ENCODE measurements at regions not wholly inside any gene's neighbourhood (a gene's known extent, or its start where the extent isn't known, plus 50 kb on each side); places are given as distances from the start of the nearest gene placed in this dataset.

DNA sequence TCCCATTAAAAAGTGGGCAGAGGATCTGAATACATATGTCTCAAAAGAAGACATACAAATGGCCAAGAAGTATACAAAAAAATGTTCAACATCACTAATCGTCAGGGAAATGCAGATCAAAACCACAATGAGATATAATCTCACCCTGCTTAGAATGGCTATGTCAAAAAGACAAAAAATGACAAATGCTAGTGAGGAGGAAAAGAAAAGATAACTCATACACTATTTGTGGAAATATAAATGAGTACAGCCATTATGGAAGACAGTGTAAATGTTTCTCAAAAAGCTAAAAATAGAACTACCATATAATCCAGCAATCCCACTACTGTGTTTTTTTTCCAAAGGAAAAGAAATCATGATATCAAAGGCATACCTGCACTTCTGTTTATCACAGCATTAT lies 450.7 kb downstream of the EFNA5 start:
- TF ChIP-seq RAD21 (IDR thresholded peaks at IDR 0.05; ENCODE audit: low read depth) (no peak), REST (IDR thresholded peaks at IDR 0.05; ENCODE audit: low read depth) (no peak), CTCF (IDR thresholded peaks at IDR 0.05 in 2 of 3, conservative IDR thresholded peaks at IDR 0.05 in 1 of 3; ENCODE audit: borderline replicate concordance in 1 of 3, insufficient read depth in 1 of 3, low read depth in 2 of 3, low read length in 2 of 3) (no peak), EZH2 (IDR thresholded peaks at IDR 0.05) (no peak), EZH2phosphoT487 (IDR thresholded peaks at IDR 0.05; ENCODE audit: borderline replicate concordance) (no peak), MAX (IDR thresholded peaks at IDR 0.05) (no peak), FOSL1 (IDR thresholded peaks at IDR 0.05; ENCODE audit: low read depth) (no peak)

Measured in HCT116 (cell line).